Osteoblast (primary cell): ENCODE measurements at regions not wholly inside any gene's neighbourhood (a gene's known extent, or its start where the extent isn't known, plus 50 kb on each side); places are given as distances from the start of the nearest gene placed in this dataset.

Experiments used
- DNase-seq: peaks from one replicate; pipeline ENCODE4 v3.0.0; 2011; ENCODE audit warnings: low spot score, mixed read lengths; ENCODE audit not compliant: insufficient read length; ENCODE audit errors: missing footprints
- H2AFZ ChIP-seq: 2 replicates; pipeline ENCODE4 v1.6.0; 2011; ENCODE audit warnings: mild to moderate bottlenecking, low read length
- H3K27ac ChIP-seq: 2 replicates; pipeline ENCODE4 v1.5.1; 2011; ENCODE audit warnings: mild to moderate bottlenecking, low read depth, low read length, moderate library complexity
- H3K27me3 ChIP-seq: 2 replicates; pipeline ENCODE4 v1.6.0; 2012; ENCODE audit warnings: mild to moderate bottlenecking, control low read depth, inconsistent platforms, low read length, moderate library complexity; ENCODE audit not compliant: insufficient read depth
- H3K36me3 ChIP-seq: 2 replicates; pipeline ENCODE4 v1.5.1; 2011; ENCODE audit warnings: mild to moderate bottlenecking, low read length, control low read depth, moderate library complexity; ENCODE audit not compliant: insufficient read depth
- H3K4me1 ChIP-seq: 2 replicates; pipeline ENCODE4 v1.5.1; 2011; ENCODE audit warnings: mild to moderate bottlenecking, low read length, control low read depth, moderate library complexity; ENCODE audit not compliant: insufficient read depth
- H3K4me2 ChIP-seq: 2 replicates; pipeline ENCODE4 v1.6.0; 2011; ENCODE audit warnings: mild to moderate bottlenecking, low read length; ENCODE audit not compliant: insufficient read depth
- H3K4me3 ChIP-seq: fragments of 200-600 bp; sonication (generic); 3 replicates; pipeline ENCODE4 v1.5.1; 2012; ENCODE audit warnings: mild to moderate bottlenecking, low read length, inconsistent platforms; ENCODE audit not compliant: insufficient read depth
- H3K79me2 ChIP-seq: 2 replicates; pipeline ENCODE4 v1.6.0; 2012; ENCODE audit warnings: mild to moderate bottlenecking, low read length, control low read depth, inconsistent platforms; ENCODE audit not compliant: insufficient read depth
- H3K9me3 ChIP-seq: 2 replicates; pipeline ENCODE4 v1.5.1; 2011; ENCODE audit warnings: low read depth, low read length, control low read depth
- H4K20me1 ChIP-seq: 2 replicates; pipeline ENCODE4 v1.6.0; 2012; ENCODE audit warnings: mild to moderate bottlenecking, low read length, control low read depth; ENCODE audit not compliant: insufficient read depth
- CTCF ChIP-seq: IDR thresholded peaks from 2 replicates; pipeline ENCODE4 v1.5.1; 2011; ENCODE audit warnings: mild to moderate bottlenecking, low read depth, low read length, moderate library complexity; ENCODE audit errors: extremely low read depth

DNA sequence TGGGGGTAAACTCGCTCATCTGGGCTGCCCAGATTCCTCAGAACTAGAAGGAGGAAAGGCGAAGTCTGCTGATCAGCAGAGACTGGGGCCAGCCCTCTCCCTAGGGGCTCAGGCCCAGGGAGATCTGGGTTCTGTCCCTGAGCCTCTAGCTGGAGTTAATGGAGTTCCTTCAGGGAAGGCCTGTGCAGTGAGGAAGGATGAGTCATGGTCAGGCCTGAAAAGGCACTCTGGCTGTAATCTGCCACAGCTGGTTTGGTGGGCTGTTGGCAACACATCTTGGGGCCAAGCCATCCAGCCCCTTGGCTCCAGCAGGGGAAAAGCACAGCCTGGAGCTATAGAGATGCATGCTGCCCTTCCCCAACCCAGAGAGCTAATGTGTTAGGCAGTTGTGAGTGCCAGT is 459.6 kb downstream of the PRELID2 start:
- no peak for DNase-seq
- Histone ChIP-seq H3K4me1 (no peaks in the 10 kb centered on the region), H3K4me3 (no peak overlapping the region), H4K20me1 (no peaks in the 10 kb centered on the region), H2AFZ (no peak overlapping the region), H3K4me2 (no peak overlapping the region), H3K27me3 (no peaks in the 10 kb centered on the region), H3K27ac (no peak overlapping the region), H3K36me3 (no peaks in the 10 kb centered on the region), H3K9me3 (peaks cover 7% of the 10 kb centered on the region), H3K79me2 (no peaks in the 10 kb centered on the region)
- no peak for TF ChIP-seq CTCF

DNA sequence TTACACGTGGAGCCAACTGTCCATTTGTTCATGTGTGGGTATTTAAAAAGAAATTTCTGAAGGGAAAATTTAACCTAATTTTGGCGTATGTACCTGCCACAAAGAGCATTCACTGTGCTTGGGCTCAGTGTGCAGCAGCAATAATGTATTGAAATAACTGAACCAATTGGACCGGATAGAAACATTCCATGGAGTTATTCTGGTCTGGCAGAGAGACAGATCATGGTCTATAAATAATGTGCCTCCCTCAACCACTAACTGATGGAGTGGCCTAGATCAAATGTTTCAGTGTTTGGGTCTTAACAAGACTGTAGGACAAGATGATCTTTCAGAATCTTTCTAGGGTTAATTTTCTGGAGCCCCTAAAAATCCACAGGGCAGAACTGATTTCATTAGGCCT is 469.7 kb downstream of the PRELID2 start:
- Histone ChIP-seq H3K36me3 (no peaks in the 10 kb centered on the region), H3K9me3 (no peaks in the 10 kb centered on the region), H3K27me3 (no peaks in the 10 kb centered on the region), H3K4me2 (no peak overlapping the region), H3K4me3 (no peak overlapping the region), H2AFZ (peak overlapping the region; percentile 26), H3K4me1 (peaks cover 41% of the 10 kb centered on the region), H3K27ac (no peak overlapping the region), H3K79me2 (no peaks in the 10 kb centered on the region), H4K20me1 (no peaks in the 10 kb centered on the region)
- TF ChIP-seq CTCF, result no peak
- DNase-seq, result no peak

- Histone ChIP-seq H3K79me2 (no peaks in the 10 kb centered on the region), H3K9me3 (no peaks in the 10 kb centered on the region), H3K27me3 (no peaks in the 10 kb centered on the region), H3K4me1 (peaks cover 53% of the 10 kb centered on the region), H3K27ac (peak overlapping the region; percentile 72), H3K36me3 (no peaks in the 10 kb centered on the region), H4K20me1 (no peaks in the 10 kb centered on the region), H2AFZ (no peak overlapping the region), H3K4me2 (no peak overlapping the region), H3K4me3 (no peak overlapping the region)
- no peak for DNase-seq
- TF ChIP-seq CTCF, result no peak
Measured at GRCh38 chr5:145362266-145362665, 472.9 kb downstream of the PRELID2 start.

DNA sequence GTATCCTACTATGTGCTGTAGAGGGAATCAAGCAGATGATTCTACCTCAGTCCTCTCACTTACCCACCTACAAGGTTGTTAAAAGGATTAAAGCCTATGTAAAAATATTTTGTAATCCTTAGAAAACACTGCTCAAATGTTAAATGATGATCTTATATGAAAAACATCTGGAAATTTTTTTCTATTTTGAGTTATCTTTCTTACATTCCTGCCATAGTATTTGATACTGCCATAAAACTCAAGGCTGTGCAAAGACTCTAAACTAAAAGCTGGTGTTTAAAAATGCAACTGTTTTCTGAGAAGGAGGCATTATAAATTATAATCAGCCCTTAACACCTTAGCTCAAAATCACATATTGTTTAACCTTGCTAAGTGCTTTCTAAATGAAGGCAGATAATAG is 474.2 kb downstream of the PRELID2 start:
- no peak for TF ChIP-seq CTCF
- Histone ChIP-seq H2AFZ (no peak overlapping the region), H3K36me3 (no peaks in the 10 kb centered on the region), H4K20me1 (no peaks in the 10 kb centered on the region), H3K4me1 (peaks cover 53% of the 10 kb centered on the region), H3K9me3 (no peaks in the 10 kb centered on the region), H3K4me3 (no peak overlapping the region), H3K79me2 (no peaks in the 10 kb centered on the region), H3K4me2 (peak overlapping the region; percentile 32), H3K27me3 (no peaks in the 10 kb centered on the region), H3K27ac (peak overlapping the region; percentile 72)
- no peak for DNase-seq
